H9 (cell line): ENCODE measurements at regions not wholly inside any gene's neighbourhood (a gene's known extent, or its start where the extent isn't known, plus 50 kb on each side); places are given as distances from the start of the nearest gene placed in this dataset.

Source experiments
- DNase-seq: peaks from one replicate; pipeline ENCODE4 v3.0.0-alpha.2; 2017
- H2AFZ ChIP-seq: one replicate; pipeline ENCODE4 v1.6.1; 2013; ENCODE audit warnings: mild to moderate bottlenecking, low read length, control low read depth, moderate library complexity
- H2AK5ac ChIP-seq: 2 replicates; pipeline ENCODE4 v1.6.1; 2013; ENCODE audit warnings: low read length, control low read depth, mixed read lengths; ENCODE audit not compliant: insufficient read length
- H2BK120ac ChIP-seq: one replicate; pipeline ENCODE4 v1.6.1; 2013; ENCODE audit warnings: low read depth, mild to moderate bottlenecking, low read length, control low read depth, inconsistent platforms; ENCODE audit not compliant: poor library complexity, severe bottlenecking
- H2BK12ac ChIP-seq: 2 replicates; pipeline ENCODE4 v1.6.1; 2013; ENCODE audit warnings: low read length, control low read depth, mixed read lengths, low read depth; ENCODE audit not compliant: insufficient read length
- H2BK15ac ChIP-seq: 2 replicates; pipeline ENCODE4 v1.6.1; 2013; ENCODE audit warnings: low read depth, low read length, control low read depth
- H2BK20ac ChIP-seq: one replicate; pipeline ENCODE4 v1.6.1; 2013; ENCODE audit warnings: low read depth, mild to moderate bottlenecking, low read length, control low read depth, inconsistent platforms; ENCODE audit not compliant: poor library complexity, severe bottlenecking
- H2BK5ac ChIP-seq: 2 replicates; pipeline ENCODE4 v1.6.1; 2013; ENCODE audit warnings: low read length, control low read depth, mixed read lengths; ENCODE audit not compliant: insufficient read length
- H3K14ac ChIP-seq: 2 replicates; pipeline ENCODE4 v1.6.1; 2013; ENCODE audit warnings: low read length, control low read depth; ENCODE audit not compliant: insufficient read depth
- H3K18ac ChIP-seq: 2 replicates; pipeline ENCODE4 v1.6.1; 2013; ENCODE audit warnings: low read depth, mild to moderate bottlenecking, mixed read lengths, low read length, control low read depth; ENCODE audit not compliant: insufficient read length
- H3K23ac ChIP-seq: 2 replicates; pipeline ENCODE4 v1.6.1; 2013; ENCODE audit warnings: low read length, control low read depth, mixed read lengths, low read depth; ENCODE audit not compliant: insufficient read length
- H3K23me2 ChIP-seq: 2 replicates; pipeline ENCODE4 v1.6.1; 2013; ENCODE audit warnings: low read depth, mild to moderate bottlenecking, mixed read lengths, low read length, control low read depth; ENCODE audit not compliant: insufficient read length, poor library complexity, severe bottlenecking
- H3K27ac ChIP-seq: 2 replicates; pipeline ENCODE4 v1.5.1; 2013; ENCODE audit warnings: low read length, control low read depth, mixed read lengths, low read depth; ENCODE audit not compliant: insufficient read length
- H3K27me3 ChIP-seq: 2 replicates; pipeline ENCODE4 v1.6.1; 2013; ENCODE audit warnings: low read length, control low read depth, inconsistent platforms; ENCODE audit not compliant: insufficient read depth
- H3K4ac ChIP-seq: 2 replicates; pipeline ENCODE4 v1.6.1; 2013; ENCODE audit warnings: low read depth, mild to moderate bottlenecking, control low read depth, inconsistent platforms, low read length, moderate library complexity
- H3K4me1 ChIP-seq: 2 replicates; pipeline ENCODE4 v1.6.1; 2013; ENCODE audit warnings: low read length, control low read depth, inconsistent platforms; ENCODE audit not compliant: insufficient read depth
- H3K4me2 ChIP-seq: 2 replicates; pipeline ENCODE4 v1.6.1; 2013; ENCODE audit warnings: low read length, control low read depth, mixed read lengths; ENCODE audit not compliant: insufficient read length, insufficient read depth
- H3K56ac ChIP-seq: 2 replicates; pipeline ENCODE4 v1.6.1; 2013; ENCODE audit warnings: low read depth, mild to moderate bottlenecking, mixed read lengths, low read length, control low read depth; ENCODE audit not compliant: insufficient read length
- H3K79me1 ChIP-seq: 2 replicates; pipeline ENCODE4 v1.6.1; 2013; ENCODE audit warnings: low read depth, mild to moderate bottlenecking, moderate library complexity, low read length, control low read depth, inconsistent platforms; ENCODE audit not compliant: insufficient read depth, poor library complexity, severe bottlenecking
- H3K79me2 ChIP-seq: 2 replicates; pipeline ENCODE4 v1.6.1; 2013; ENCODE audit warnings: low read length, control low read depth, inconsistent platforms; ENCODE audit not compliant: insufficient read depth
- H3K9ac ChIP-seq: 2 replicates; pipeline ENCODE4 v1.6.1; 2013; ENCODE audit warnings: low read length, control low read depth, mixed read lengths; ENCODE audit not compliant: insufficient read length; ENCODE audit errors: extremely low read depth
- H3K9me3 ChIP-seq: one replicate; pipeline ENCODE4 v1.6.1; 2013; ENCODE audit warnings: low read depth, low read length, inconsistent platforms; ENCODE audit not compliant: control insufficient read depth
- H3T11ph ChIP-seq: one replicate; pipeline ENCODE4 v1.6.1; 2013; ENCODE audit warnings: mild to moderate bottlenecking, low read length, control low read depth, inconsistent platforms
- H4K20me1 ChIP-seq: one replicate; pipeline ENCODE4 v1.6.1; 2013; ENCODE audit not compliant: control insufficient read depth, insufficient read length, insufficient read depth
- H4K5ac ChIP-seq: 2 replicates; pipeline ENCODE4 v1.6.1; 2013; ENCODE audit warnings: low read depth, mild to moderate bottlenecking, mixed read lengths, low read length, control low read depth; ENCODE audit not compliant: insufficient read length
- H4K8ac ChIP-seq: replicated peaks from 2 replicates; pipeline ENCODE4 v1.6.1; 2013; ENCODE audit warnings: low read length, control low read depth, mixed read lengths, low read depth; ENCODE audit not compliant: insufficient read length
- H4K91ac ChIP-seq: 2 replicates; pipeline ENCODE4 v1.6.1; 2013; ENCODE audit warnings: low read depth, mild to moderate bottlenecking, moderate library complexity, mixed read lengths, low read length, control low read depth; ENCODE audit not compliant: insufficient read length
- H3K27ac Mint-ChIP-seq, 3 experiments: 2 replicates in 2 of 3; 3 replicates in 1 of 3; pipeline ENCODE4 v1.8.0; 2020 to 2021; ENCODE audit warnings: mixed read lengths in 3 of 3, mild to moderate bottlenecking in 1 of 3, moderate library complexity in 1 of 3
- H3K27me3 Mint-ChIP-seq: 2 replicates; pipeline ENCODE4 v1.8.0; 2021; ENCODE audit warnings: low read depth, mild to moderate bottlenecking, moderate library complexity, mixed read lengths
- H3K36me3 Mint-ChIP-seq, 3 experiments: 2 replicates in 2 of 3; 3 replicates in 1 of 3; pipeline ENCODE4 v1.8.0; 2020 to 2021; ENCODE audit warnings: low read depth in 3 of 3, mixed read lengths in 3 of 3; ENCODE audit not compliant: insufficient read depth in 1 of 3
- H3K4me1 Mint-ChIP-seq, 2 experiments: 2 replicates each; pipeline ENCODE4 v1.8.0; 2020; ENCODE audit warnings: mixed read lengths in 2 of 2
- H3K4me3 Mint-ChIP-seq, 2 experiments: 2 replicates in 1 of 2; 3 replicates in 1 of 2; pipeline ENCODE4 v1.8.0; 2020 to 2021; ENCODE audit warnings: mild to moderate bottlenecking in 2 of 2, mixed read lengths in 2 of 2, moderate library complexity in 1 of 2
- H3K9me3 Mint-ChIP-seq, 2 experiments: 2 replicates in 1 of 2; 3 replicates in 1 of 2; pipeline ENCODE4 v1.8.0; 2020; ENCODE audit warnings: mild to moderate bottlenecking in 2 of 2, mixed read lengths in 2 of 2, moderate library complexity in 1 of 2
- WGBS: extraction: QIAGEN DNeasy Blood & Tissue Kit; methylation state at CpG from one replicate; pipeline ENCODE4 v1.1.7; 2013; ENCODE audit warnings: missing lambda C conversion rate, low lambda C conversion rate, mixed read lengths; ENCODE audit not compliant: insufficient read length; ENCODE audit errors: extremely low coverage; 5-methylcytosine and 5-hydroxymethylcytosine counted together
- TF ChIP-seq, protein P1 (sequence below): fragments of 200-600 bp; sonication (generic); conservative IDR thresholded peaks from 3 replicates; pipeline ENCODE4 v1.8.0; 2021; ENCODE audit warnings: antibody characterized with exemption, mild to moderate bottlenecking

DNA sequence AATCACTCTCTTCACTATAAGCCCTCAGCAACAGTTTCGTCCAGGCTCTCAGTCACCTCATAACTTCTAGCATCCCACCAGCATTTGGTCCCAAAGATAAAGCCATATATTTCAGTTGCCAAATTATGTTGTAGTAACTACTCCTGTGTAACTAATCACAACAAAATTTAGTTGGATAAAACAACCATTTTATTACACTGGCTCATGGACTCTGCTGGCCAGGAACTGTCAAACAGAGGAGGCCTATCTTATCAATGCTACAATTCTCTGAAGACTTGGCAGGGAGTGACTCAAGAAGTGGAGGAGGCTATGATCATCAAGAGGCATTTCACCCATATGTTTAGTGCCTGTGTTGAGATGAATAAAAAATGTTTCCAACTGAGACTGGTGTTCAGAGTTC lies 1082.3 kb upstream of the GJE1 start:
- H3K4me1 ChIP-seq = no peaks in the 10 kb centered on the region
- H3K79me1 ChIP-seq = no peaks in the 10 kb centered on the region
- no peak overlapping the region for H2AFZ ChIP-seq
- no peak overlapping the region for H3K18ac ChIP-seq
- no peak overlapping the region for H4K91ac ChIP-seq
- no peak overlapping the region for H2AK5ac ChIP-seq
- no peak overlapping the region for H3K4ac ChIP-seq
- Mint-ChIP-seq H3K27ac (no peak overlapping the region), H3K36me3 (peaks cover 0 to 8% (median 2%) of the 10 kb centered on the region in 3 experiments; a peak in 2 of 7 replicates), H3K9me3 (peaks cover 10 to 14% of the 10 kb centered on the region in 2 experiments; a peak in 3 of 5 replicates), H3K27me3 (no peaks in the 10 kb centered on the region), H3K4me1 (no peaks in the 10 kb centered on the region), H3K4me3 (no peak overlapping the region)
- TF ChIP-seq, protein P1, sequence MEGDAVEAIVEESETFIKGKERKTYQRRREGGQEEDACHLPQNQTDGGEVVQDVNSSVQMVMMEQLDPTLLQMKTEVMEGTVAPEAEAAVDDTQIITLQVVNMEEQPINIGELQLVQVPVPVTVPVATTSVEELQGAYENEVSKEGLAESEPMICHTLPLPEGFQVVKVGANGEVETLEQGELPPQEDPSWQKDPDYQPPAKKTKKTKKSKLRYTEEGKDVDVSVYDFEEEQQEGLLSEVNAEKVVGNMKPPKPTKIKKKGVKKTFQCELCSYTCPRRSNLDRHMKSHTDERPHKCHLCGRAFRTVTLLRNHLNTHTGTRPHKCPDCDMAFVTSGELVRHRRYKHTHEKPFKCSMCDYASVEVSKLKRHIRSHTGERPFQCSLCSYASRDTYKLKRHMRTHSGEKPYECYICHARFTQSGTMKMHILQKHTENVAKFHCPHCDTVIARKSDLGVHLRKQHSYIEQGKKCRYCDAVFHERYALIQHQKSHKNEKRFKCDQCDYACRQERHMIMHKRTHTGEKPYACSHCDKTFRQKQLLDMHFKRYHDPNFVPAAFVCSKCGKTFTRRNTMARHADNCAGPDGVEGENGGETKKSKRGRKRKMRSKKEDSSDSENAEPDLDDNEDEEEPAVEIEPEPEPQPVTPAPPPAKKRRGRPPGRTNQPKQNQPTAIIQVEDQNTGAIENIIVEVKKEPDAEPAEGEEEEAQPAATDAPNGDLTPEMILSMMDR = no peak
- H3K4me2 ChIP-seq = no peak overlapping the region
- H2BK120ac ChIP-seq = no peak overlapping the region
- no peak for DNase-seq
- no peak overlapping the region for H3T11ph ChIP-seq
- H3K79me2 ChIP-seq = no peaks in the 10 kb centered on the region
- H4K20me1 ChIP-seq = no peaks in the 10 kb centered on the region
- no peaks in the 10 kb centered on the region for H3K9me3 ChIP-seq
- no peak overlapping the region for H2BK15ac ChIP-seq
- no peak overlapping the region for H3K56ac ChIP-seq
- no peak overlapping the region for H3K23ac ChIP-seq
- WGBS = no CpG with 5 or more reads among the region's 1 CpG
- H2BK20ac ChIP-seq = no peak overlapping the region
- no peak overlapping the region for H2BK5ac ChIP-seq
- H4K8ac ChIP-seq = no peak overlapping the region
- H3K9ac ChIP-seq = no peak overlapping the region
- no peaks in the 10 kb centered on the region for H3K23me2 ChIP-seq
- no peak overlapping the region for H3K14ac ChIP-seq
- H4K5ac ChIP-seq = no peak overlapping the region
- H3K27ac ChIP-seq = no peak overlapping the region
- H2BK12ac ChIP-seq = no peak overlapping the region
- H3K27me3 ChIP-seq = no peaks in the 10 kb centered on the region
